OCI-LY3 (cell line): ENCODE measurements at regions not wholly inside any gene's neighbourhood (a gene's known extent, or its start where the extent isn't known, plus 50 kb on each side); places are given as distances from the start of the nearest gene placed in this dataset.

ENCODE experiments used
- CTCF ChIP-seq: fragments of 200-600, 300-600 bp; sonication (generic); IDR thresholded peaks from 2 replicates; pipeline ENCODE4 v1.5.1; 2014; ENCODE audit warnings: antibody characterized with exemption, low read length, low read depth
- EZH2phosphoT487 ChIP-seq: fragments of 200-600 bp; shearing (Covaris generic); IDR thresholded peaks from 2 replicates; pipeline ENCODE4 v1.6.1; 2018; ENCODE audit warnings: antibody characterized with exemption, mixed run types, low read depth

- TF ChIP-seq CTCF (no peak), EZH2phosphoT487 (no peak)
These were observed 192.8 kb upstream of the TTC14 start for GRCh38 chr3:180409170-180409569.
